H1 (cell line): ENCODE measurements at regions not wholly inside any gene's neighbourhood (a gene's known extent, or its start where the extent isn't known, plus 50 kb on each side); places are given as distances from the start of the nearest gene placed in this dataset.

ENCODE experiments used
- ATF3 ChIP-seq: IDR thresholded peaks from 2 replicates; pipeline ENCODE4 v1.6.1; 2011; ENCODE audit warnings: low read depth, mild to moderate bottlenecking, low read length; ENCODE audit not compliant: insufficient read depth
- BCL11A ChIP-seq, 2 experiments: IDR thresholded peaks; one replicate each; pipeline ENCODE4 v1.6.1; 2011; ENCODE audit warnings: low read depth in 2 of 2, low read length in 2 of 2, mild to moderate bottlenecking in 2 of 2
- BRCA1 ChIP-seq: IDR thresholded peaks from 2 replicates; pipeline ENCODE4 v1.6.1; 2012; ENCODE audit warnings: low read depth, low read length, improper control_type of control experiment
- EZH2 ChIP-seq: fragments of 200-600 bp; sonication (generic); IDR thresholded peaks from 2 replicates; pipeline ENCODE4 v1.7.1; 2012; ENCODE audit warnings: low read depth, mild to moderate bottlenecking, moderate library complexity, low read length, inconsistent platforms; ENCODE audit not compliant: severe bottlenecking
- GTF2F1 ChIP-seq: IDR thresholded peaks from 2 replicates; pipeline ENCODE4 v1.6.1; 2012; ENCODE audit warnings: low read depth, low read length, improper control_type of control experiment, borderline replicate concordance
- JUN ChIP-seq: IDR thresholded peaks from 2 replicates; pipeline ENCODE4 v1.6.1; 2011; ENCODE audit warnings: low read depth, mild to moderate bottlenecking, improper control_type of control experiment, low read length
- MAX ChIP-seq: IDR thresholded peaks from 2 replicates; pipeline ENCODE4 v1.6.1; 2012; ENCODE audit warnings: inconsistent platforms
- RXRA ChIP-seq: IDR thresholded peaks from 2 replicates; pipeline ENCODE4 v1.6.1; 2011; ENCODE audit warnings: low read depth, mild to moderate bottlenecking, low read length, moderate library complexity; ENCODE audit not compliant: insufficient read depth

GRCh38 chr7:79964463-79964862 lies 170.2 kb upstream of the GNAI1 start (continued):
- TF ChIP-seq EZH2 = no peak
- no peak for TF ChIP-seq MAX
- TF ChIP-seq JUN = no peak
- TF ChIP-seq BRCA1 = no peak
- TF ChIP-seq ATF3 = no peak
- no peak for TF ChIP-seq RXRA
- no peak for TF ChIP-seq BCL11A (IDR thresholded peaks at IDR 0.05; ENCODE audit: low read depth in 2 of 2, low read length in 2 of 2)
- TF ChIP-seq GTF2F1 = no peak
- TF ChIP-seq, all 59 proteins: peak for 0
